ENCODE measurements at regions not wholly inside any gene's neighbourhood (a gene's known extent, or its start where the extent isn't known, plus 50 kb on each side); places are given as distances from the start of the nearest gene placed in this dataset.

- H4K91ac ChIP-seq (replicated peaks; ENCODE audit: insufficient read length, low read length), result no peak overlapping the region
- no peak overlapping the region for H3K14ac ChIP-seq (ENCODE audit: insufficient read length)
- H3K27me3 ChIP-seq (replicated peaks in 1 of 4; ENCODE audit: control insufficient read depth in 3 of 4, extremely low read depth in 1 of 4, insufficient read depth in 3 of 4, low read length in 3 of 4), result peaks cover 0 to 3% (median 1%) of the 10 kb centered on the region in 4 experiments; a peak in 1 of 7 replicates
- FAIRE-seq (no peak), DNase-seq (ENCODE audit: low read depth in 1 of 2, low spot score in 2 of 2) (peak in 1 of 2 experiments; percentile 44)
- no peak overlapping the region for H3K9ac ChIP-seq (replicated peaks in 1 of 4; ENCODE audit: extremely low read depth in 1 of 4, low read depth in 3 of 4, low read length in 3 of 4)
- no peaks in the 10 kb centered on the region for H3K23me2 ChIP-seq (ENCODE audit: low read depth, low read length)
- H3K27ac ChIP-seq (ENCODE audit: low read depth, low read length), result no peak overlapping the region
- no peak overlapping the region for H3K23ac ChIP-seq (ENCODE audit: insufficient read length)
- no peak overlapping the region for H2AK5ac ChIP-seq (ENCODE audit: low read depth, low read length)
- ChIA-PET CTCF (ENCODE audit: partially characterized antibody) (interaction anchor here (0.6 to 13.2 kb wide), 11 partner anchors 8 to 828 kb away, joined by 3 to 174 read pairs (median 4); partner anchors contain the start of gene NSG2), POLR2A (ENCODE audit: partially characterized antibody) (interaction anchor here (0.6 to 1.7 kb wide), 3 partner anchors 9 to 240 kb away, joined by 3 to 5 read pairs (median 3); no protein-coding TSS in a partner anchor)
- H3K4me2 ChIP-seq (ENCODE audit: insufficient read depth in 1 of 2, low read depth in 2 of 2, low read length in 2 of 2), result peak overlapping the region; percentile 50 to 53
- no peak overlapping the region for H3K4ac ChIP-seq (replicated peaks; ENCODE audit: insufficient read length, low read depth, low read length)
- H3K79me2 ChIP-seq (ENCODE audit: control insufficient read depth in 1 of 2, insufficient read depth in 2 of 2, low read length in 2 of 2), result no peaks in the 10 kb centered on the region
- peaks cover 2 to 12% (median 8%) of the 10 kb centered on the region in 4 experiments; a peak in 5 of 7 replicates for H3K4me1 ChIP-seq (replicated peaks in 1 of 4; ENCODE audit: control insufficient read depth in 3 of 4, insufficient read depth in 4 of 4, low read length in 3 of 4)
- 0 out of 2 replicates have a peak overlapping the region, but pooled peaks have one; percentile 39 for H2BK12ac ChIP-seq (ENCODE audit: low read depth, low read length)
- no peak overlapping the region for H2BK120ac ChIP-seq (replicated peaks; ENCODE audit: low read depth, low read length)
- no peaks in the 10 kb centered on the region for H3K36me3 ChIP-seq (ENCODE audit: control insufficient read depth in 2 of 4, insufficient read depth in 4 of 4, low read length in 3 of 4)
- 0 out of 2 replicates have a peak overlapping the region, but pooled peaks have one; percentile 24 for H2BK5ac ChIP-seq (ENCODE audit: low read depth, low read length)
- H3K9me3 ChIP-seq (ENCODE audit: insufficient read depth in 2 of 2, low read depth in 1 of 2, low read length in 1 of 2), result no peaks in the 10 kb centered on the region
- H3K4me3 ChIP-seq (ENCODE audit: extremely low read depth in 1 of 4, insufficient read depth in 2 of 4, low read depth in 3 of 4, low read length in 4 of 4), result 0 out of 8 replicates have a peak overlapping the region, but pooled peaks of 1 of the 4 experiments have one; percentile 8
- TF ChIP-seq GABPA (IDR thresholded peaks at IDR 0.05; ENCODE audit: borderline replicate concordance, insufficient read depth, low read length), result no peak
- no peak for TF ChIP-seq RXRA (IDR thresholded peaks at IDR 0.05; ENCODE audit: insufficient read depth, low read depth, low read length)
- no peak for TF ChIP-seq MAFK (IDR thresholded peaks at IDR 0.05; ENCODE audit: low read depth, low read length)
- TF ChIP-seq ASH2L (IDR thresholded peaks at IDR 0.05; ENCODE audit: low read length), result no peak
- no peak for TF ChIP-seq SIRT6 (IDR thresholded peaks at IDR 0.05; ENCODE audit: low read length)
- TF ChIP-seq KDM5A (IDR thresholded peaks at IDR 0.05; ENCODE audit: low read length), result no peak
- TF ChIP-seq, protein P1, sequence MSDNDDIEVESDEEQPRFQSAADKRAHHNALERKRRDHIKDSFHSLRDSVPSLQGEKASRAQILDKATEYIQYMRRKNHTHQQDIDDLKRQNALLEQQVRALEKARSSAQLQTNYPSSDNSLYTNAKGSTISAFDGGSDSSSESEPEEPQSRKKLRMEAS (IDR thresholded peaks at IDR 0.05), result 0 out of 2 replicates have a peak, but pooled peaks have one; percentile 17
- TF ChIP-seq SUZ12 (IDR thresholded peaks at IDR 0.05; ENCODE audit: low read length), result no peak
- no peak overlapping the region for H2BK15ac ChIP-seq (ENCODE audit: low read length)
- H4K20me1 ChIP-seq (replicated peaks in 1 of 2; ENCODE audit: control insufficient read depth in 1 of 2, insufficient read depth in 2 of 2, low read length in 2 of 2), result no peaks in the 10 kb centered on the region
- H2AFZ ChIP-seq (ENCODE audit: low read length), result peak overlapping the region; percentile 68; the same call in 1 of the 2 replicates
- H4K5ac ChIP-seq (ENCODE audit: insufficient read length, low read depth, low read length), result peak overlapping the region; percentile 25
- no peaks in the 10 kb centered on the region for H3K79me1 ChIP-seq (ENCODE audit: low read depth, low read length)
- no peak overlapping the region for H2BK20ac ChIP-seq (ENCODE audit: low read length)
- peak overlapping the region; percentile 60; the same call in 1 of the 2 replicates for H3K18ac ChIP-seq (ENCODE audit: extremely low read depth, low read length)
- no peak overlapping the region for H3K56ac ChIP-seq (replicated peaks; ENCODE audit: insufficient read length, low read depth, low read length)
- H4K8ac ChIP-seq (ENCODE audit: extremely low read depth, insufficient read depth, low read length), result no peak overlapping the region
- WGBS, 2 experiments (ENCODE audit: extremely low coverage in 1 of 2, insufficient coverage in 1 of 2, insufficient read length in 1 of 2, insufficient replicate concordance in 2 of 2, low coverage in 1 of 2, low lambda C conversion rate in 2 of 2, missing lambda C conversion rate in 1 of 2), result 50% methylated on average over 12 of the region's 12 CpGs; no CpG with 5 or more reads in 1 of the 2 experiments
Measured at GRCh38 chr5:174300941-174301761, 255.6 kb downstream of the NSG2 start.
